HCT116 (cell line): ENCODE measurements at regions not wholly inside any gene's neighbourhood (a gene's known extent, or its start where the extent isn't known, plus 50 kb on each side); places are given as distances from the start of the nearest gene placed in this dataset.

Source experiments
- ATAC-seq: fragments of 200-7000 bp; cut with Tn5 transposase; 2 replicates; pipeline ENCODE4 v1.9.1; 2020; ENCODE audit warnings: mild to moderate bottlenecking, moderate library complexity
- BruUV-seq: library from RNA; stranded (reverse); fragments of 400-500 nt; replicated peaks from 2 replicates; lab custom pipeline; 2021; lab: Mats Ljungman, UMichigan
- CTCF ChIA-PET: fragments of 300-600 bp; sonication (Branson Sonifier 250); formaldehyde crosslinking; loops from one replicate; lab custom pipeline; 2021; ENCODE audit warnings: antibody characterized with exemption; lab: Charles Lee
- POLR2A ChIA-PET: fragments of 300-600, 350-600 bp; sonication (Branson Sonifier 250); formaldehyde crosslinking; loops from one replicate; lab custom pipeline; 2021; ENCODE audit warnings: antibody characterized with exemption; lab: Charles Lee
- RAD21 ChIA-PET, 2 experiments: fragments of 300-600 bp; sonication (Branson Sonifier 250); formaldehyde crosslinking; loops; one replicate each; lab custom pipeline; 2023; ENCODE audit warnings: low total read pairs in 2 of 2; ENCODE audit not compliant: uncharacterized antibody in 2 of 2, unreplicated experiment in 2 of 2, low non-redundant PET in 1 of 2; lab: Charles Lee
- DNase-seq: peaks from one replicate; pipeline ENCODE4 v3.0.0-alpha.2; 2010; ENCODE audit warnings: low read depth, low spot score
- H2AFZ ChIP-seq: fragments of 200-600 bp; shearing (Covaris generic), sonication (generic); 2 replicates; pipeline ENCODE4 v1.6.1; 2017; ENCODE audit warnings: low read depth, mixed run types, mixed read lengths, antibody characterized with exemption, low read length; ENCODE audit not compliant: poor library complexity, severe bottlenecking
- H3K27ac ChIP-seq: 2 replicates; pipeline ENCODE4 v1.5.1; 2012; ENCODE audit warnings: low read depth, low read length
- H3K27me3 ChIP-seq: fragments of 200-600 bp; sonication (generic); 2 replicates; pipeline ENCODE4 v1.6.1; 2016; ENCODE audit warnings: mixed run types, low read length, mixed read lengths; ENCODE audit not compliant: insufficient read depth
- H3K36me3 ChIP-seq, 2 experiments: fragments of 200-500 bp in 1 of 2; fragments of 200-600 bp in 1 of 2; sonication (Bioruptor generic) in 1 of 2; sonication (generic) in 1 of 2; 2 replicates each; pipeline versions ENCODE4 v1.5.1 to v1.6.1; 2014 to 2016; ENCODE audit warnings: low read length in 2 of 2, inconsistent platforms in 1 of 2, mixed read lengths in 1 of 2, mixed run types in 1 of 2; ENCODE audit not compliant: insufficient read depth in 2 of 2, control insufficient read depth in 1 of 2
- H3K4me1 ChIP-seq, 2 experiments: fragments of 200-600 bp in 1 of 2; sonication (generic) in 1 of 2; 2 replicates each; pipeline versions ENCODE4 v1.5.1 to v1.6.1; 2012 to 2017; ENCODE audit warnings: low read length in 2 of 2, inconsistent platforms in 1 of 2, mild to moderate bottlenecking in 1 of 2, mixed read lengths in 1 of 2, mixed run types in 1 of 2, moderate library complexity in 1 of 2; ENCODE audit not compliant: insufficient read depth in 2 of 2, control insufficient read depth in 1 of 2
- H3K4me2 ChIP-seq: fragments of 200-600 bp; sonication (generic); 2 replicates; pipeline ENCODE4 v1.6.1; 2017; ENCODE audit warnings: mixed run types, low read length, mixed read lengths
- H3K4me3 ChIP-seq, 2 experiments: fragments of 200-600 bp in 1 of 2; sonication (generic) in 1 of 2; replicated peaks in 1 of 2; 2 replicates each; pipeline ENCODE4 v1.5.1; 2011 to 2016; ENCODE audit warnings: low read length in 2 of 2, control low read depth in 1 of 2, low read depth in 1 of 2, mild to moderate bottlenecking in 1 of 2, mixed read lengths in 1 of 2, mixed run types in 1 of 2
- H3K79me2 ChIP-seq: fragments of 200-600 bp; sonication (generic); 2 replicates; pipeline ENCODE4 v1.6.1; 2017; ENCODE audit warnings: mild to moderate bottlenecking, mixed run types, low read length, moderate library complexity, mixed read lengths; ENCODE audit not compliant: insufficient read depth
- H3K9ac ChIP-seq: fragments of 200-600 bp; sonication (generic); 2 replicates; pipeline ENCODE4 v1.6.1; 2016; ENCODE audit warnings: low read length, mixed read lengths
- H3K9me2 ChIP-seq: fragments of 200-600 bp; sonication (generic), shearing (Covaris generic); 2 replicates; pipeline ENCODE4 v1.6.1; 2017; ENCODE audit warnings: mixed run types, mild to moderate bottlenecking, moderate library complexity; ENCODE audit not compliant: insufficient read depth
- H3K9me3 ChIP-seq, 2 experiments: fragments of 200-500 bp in 1 of 2; fragments of 200-600 bp in 1 of 2; sonication (Bioruptor generic) in 1 of 2; sonication (generic) in 1 of 2; 2 replicates each; pipeline ENCODE4 v1.6.1; 2014 to 2017; ENCODE audit warnings: low read length in 2 of 2, mixed read lengths in 2 of 2, inconsistent platforms in 1 of 2, low read depth in 1 of 2, mild to moderate bottlenecking in 1 of 2, mixed run types in 1 of 2, moderate library complexity in 1 of 2; ENCODE audit not compliant: control insufficient read depth in 1 of 2, insufficient read depth in 1 of 2
- H4K20me1 ChIP-seq: fragments of 200-600 bp; sonication (generic), shearing (Covaris generic); 2 replicates; pipeline ENCODE4 v1.6.1; 2017; ENCODE audit warnings: mixed run types, mild to moderate bottlenecking, moderate library complexity; ENCODE audit not compliant: insufficient read depth
- CEBPB ChIP-seq: IDR thresholded peaks from 2 replicates; pipeline ENCODE4 v1.6.1; 2012; ENCODE audit warnings: low read depth
- EZH2 ChIP-seq: fragments of 200-600 bp; sonication (generic); IDR thresholded peaks from 2 replicates; pipeline ENCODE4 v1.6.1; 2017; ENCODE audit warnings: antibody characterized with exemption, mixed run types
- FOSL1 ChIP-seq: IDR thresholded peaks from 2 replicates; pipeline ENCODE4 v1.6.1; 2012; ENCODE audit warnings: low read depth
- JUND ChIP-seq: IDR thresholded peaks from 2 replicates; pipeline ENCODE4 v1.6.1; 2012
- POLR2AphosphoS5 ChIP-seq: IDR thresholded peaks from 2 replicates; pipeline ENCODE4 v1.6.1; 2011; ENCODE audit warnings: mild to moderate bottlenecking, low read depth, low read length, moderate library complexity
- intact Hi-C: fragments of 100-400 bp; cut with micrococcal nuclease; formaldehyde crosslinking; loops from 2 replicates; pipeline ENCODE4 v1.10.0; 2022
- TF ChIP-seq, protein P1 (sequence below): IDR thresholded peaks from 2 replicates; pipeline ENCODE4 v1.6.1; 2012; ENCODE audit warnings: low read depth

GRCh38 chr1:80401757-80402156 lies 1395.2 kb upstream of the ADGRL4 start:
- Histone ChIP-seq H4K20me1 (no peaks in the 10 kb centered on the region), H3K9ac (no peak overlapping the region), H3K4me2 (no peak overlapping the region), H3K4me1 (no peaks in the 10 kb centered on the region), H3K9me3 (no peaks in the 10 kb centered on the region), H3K79me2 (no peaks in the 10 kb centered on the region), H3K27ac (no peak overlapping the region), H2AFZ (no peak overlapping the region), H3K9me2 (no peaks in the 10 kb centered on the region), H3K36me3 (no peaks in the 10 kb centered on the region), H3K27me3 (no peaks in the 10 kb centered on the region), H3K4me3 (no peak overlapping the region)
- CTCF ChIA-PET = no interaction called here
- TF ChIP-seq CEBPB (no peak), EZH2 (no peak)
- TF ChIP-seq, protein P1, sequence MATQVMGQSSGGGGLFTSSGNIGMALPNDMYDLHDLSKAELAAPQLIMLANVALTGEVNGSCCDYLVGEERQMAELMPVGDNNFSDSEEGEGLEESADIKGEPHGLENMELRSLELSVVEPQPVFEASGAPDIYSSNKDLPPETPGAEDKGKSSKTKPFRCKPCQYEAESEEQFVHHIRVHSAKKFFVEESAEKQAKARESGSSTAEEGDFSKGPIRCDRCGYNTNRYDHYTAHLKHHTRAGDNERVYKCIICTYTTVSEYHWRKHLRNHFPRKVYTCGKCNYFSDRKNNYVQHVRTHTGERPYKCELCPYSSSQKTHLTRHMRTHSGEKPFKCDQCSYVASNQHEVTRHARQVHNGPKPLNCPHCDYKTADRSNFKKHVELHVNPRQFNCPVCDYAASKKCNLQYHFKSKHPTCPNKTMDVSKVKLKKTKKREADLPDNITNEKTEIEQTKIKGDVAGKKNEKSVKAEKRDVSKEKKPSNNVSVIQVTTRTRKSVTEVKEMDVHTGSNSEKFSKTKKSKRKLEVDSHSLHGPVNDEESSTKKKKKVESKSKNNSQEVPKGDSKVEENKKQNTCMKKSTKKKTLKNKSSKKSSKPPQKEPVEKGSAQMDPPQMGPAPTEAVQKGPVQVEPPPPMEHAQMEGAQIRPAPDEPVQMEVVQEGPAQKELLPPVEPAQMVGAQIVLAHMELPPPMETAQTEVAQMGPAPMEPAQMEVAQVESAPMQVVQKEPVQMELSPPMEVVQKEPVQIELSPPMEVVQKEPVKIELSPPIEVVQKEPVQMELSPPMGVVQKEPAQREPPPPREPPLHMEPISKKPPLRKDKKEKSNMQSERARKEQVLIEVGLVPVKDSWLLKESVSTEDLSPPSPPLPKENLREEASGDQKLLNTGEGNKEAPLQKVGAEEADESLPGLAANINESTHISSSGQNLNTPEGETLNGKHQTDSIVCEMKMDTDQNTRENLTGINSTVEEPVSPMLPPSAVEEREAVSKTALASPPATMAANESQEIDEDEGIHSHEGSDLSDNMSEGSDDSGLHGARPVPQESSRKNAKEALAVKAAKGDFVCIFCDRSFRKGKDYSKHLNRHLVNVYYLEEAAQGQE = no peak
- no TSS peak for BruUV-seq
- intact Hi-C loops = no loop called here
- ATAC-seq (no peak), DNase-seq (no peak)
- RAD21 ChIA-PET = no interaction called here
- POLR2A ChIA-PET = no interaction called here

GRCh38 chr1:80392529-80392928 lies 1386.0 kb upstream of the ADGRL4 start:
- Histone ChIP-seq H3K4me2 (no peak overlapping the region), H3K9me2 (no peaks in the 10 kb centered on the region), H3K9ac (no peak overlapping the region), H3K27ac (no peak overlapping the region), H2AFZ (no peak overlapping the region), H3K9me3 (0 out of 4 replicates have a peak, but pooled peaks cover 0 to 6% of the 10 kb centered on the region in 2 experiments), H4K20me1 (no peaks in the 10 kb centered on the region), H3K27me3 (no peaks in the 10 kb centered on the region), H3K4me3 (no peak overlapping the region), H3K79me2 (no peaks in the 10 kb centered on the region), H3K4me1 (no peaks in the 10 kb centered on the region), H3K36me3 (no peaks in the 10 kb centered on the region)
- ATAC-seq = no peak
- intact Hi-C loops = no loop called here
- TF ChIP-seq JUND = no peak
- TF ChIP-seq, protein P1 = no peak
- no peak for TF ChIP-seq FOSL1
- TF ChIP-seq POLR2AphosphoS5 = no peak
- POLR2A ChIA-PET = no interaction called here
- CTCF ChIA-PET = no interaction called here
- no TSS peak for BruUV-seq
- RAD21 ChIA-PET = no interaction called here
- DNase-seq = no peak
